SIG-M5 treated with dmso at 0.1 percent for 504 hours (cell line): ENCODE measurements at regions not wholly inside any gene's neighbourhood (a gene's known extent, or its start where the extent isn't known, plus 50 kb on each side); places are given as distances from the start of the nearest gene placed in this dataset.

Experiments
- DNase-seq: peaks from one replicate; lab custom pipeline; 2025; ENCODE audit not compliant: unreplicated experiment; lab: John Stamatoyannopoulos, UW

- no peak for DNase-seq
Measured at GRCh38 chr4:1543561-1543960, 137.3 kb upstream of the NKX1-1 start.

- no peak for DNase-seq
Measured at GRCh38 chr4:1542516-1543320, 136.5 kb upstream of the NKX1-1 start.

- DNase-seq: no peak
Measured at GRCh38 chr4:1542226-1542490, 135.9 kb upstream of the NKX1-1 start.

- DNase-seq: no peak
Measured at GRCh38 chr4:1541449-1542225, 135.4 kb upstream of the NKX1-1 start.

GRCh38 chr4:1540601-1541375, 134.5 kb upstream of the NKX1-1 start:
- no peak for DNase-seq

- no peak for DNase-seq
Measured at GRCh38 chr4:1539859-1540600, 133.8 kb upstream of the NKX1-1 start.

GRCh38 chr4:1538941-1539772, 132.9 kb upstream of the NKX1-1 start:
- DNase-seq: no peak

- DNase-seq: no peak
Measured at GRCh38 chr4:1538096-1538410, 131.8 kb upstream of the NKX1-1 start.

- DNase-seq: no peak
Measured at GRCh38 chr4:1537410-1538095, 131.3 kb upstream of the NKX1-1 start.

GRCh38 chr4:1536579-1537409, 130.6 kb upstream of the NKX1-1 start:
- DNase-seq: no peak

GRCh38 chr4:1535926-1536578, 129.8 kb upstream of the NKX1-1 start:
- no peak for DNase-seq

GRCh38 chr4:1534876-1535526, 128.8 kb upstream of the NKX1-1 start:
- DNase-seq: no peak

GRCh38 chr4:1534095-1534872, 128.0 kb upstream of the NKX1-1 start:
- DNase-seq: no peak

GRCh38 chr4:1533501-1534064, 127.3 kb upstream of the NKX1-1 start:
- DNase-seq: no peak

- no peak for DNase-seq
Measured at GRCh38 chr4:1532549-1533395, 126.5 kb upstream of the NKX1-1 start.
